G401 (cell line): ENCODE measurements at regions not wholly inside any gene's neighbourhood (a gene's known extent, or its start where the extent isn't known, plus 50 kb on each side); places are given as distances from the start of the nearest gene placed in this dataset.

ENCODE experiments used
- DNase-seq: peaks from one replicate; pipeline ENCODE4 v3.0.0-alpha.2; 2015; ENCODE audit warnings: low spot score
- in situ Hi-C: cut with HindIII; loops from 2 replicates; pipeline ENCODE4 v1.10.0; 2016; ENCODE audit warnings: low sequenced_read_pairs, mixed read lengths

- in situ Hi-C loops: no loop called here
- DNase-seq: no peak
Observed at GRCh38 chr1:20405893-20406604, 80.0 kb downstream of the CAMK2N1 start.

GRCh38 chr1:20405051-20405754 is 80.8 kb downstream of the CAMK2N1 start:
- DNase-seq: no peak
- in situ Hi-C loops: no loop called here
